ENCODE measurements at regions not wholly inside any gene's neighbourhood (a gene's known extent, or its start where the extent isn't known, plus 50 kb on each side); places are given as distances from the start of the nearest gene placed in this dataset.

GRCh38 chr4:41318839-41319530 lies 62.3 kb downstream of the UCHL1 start:
- no peak for FAIRE-seq
- no peak for TF ChIP-seq POLR2A (IDR thresholded peaks at IDR 0.05; ENCODE audit: low read depth, low read length)
- no peak for DNase-seq (ENCODE audit: insufficient read length, low spot score)

DNA sequence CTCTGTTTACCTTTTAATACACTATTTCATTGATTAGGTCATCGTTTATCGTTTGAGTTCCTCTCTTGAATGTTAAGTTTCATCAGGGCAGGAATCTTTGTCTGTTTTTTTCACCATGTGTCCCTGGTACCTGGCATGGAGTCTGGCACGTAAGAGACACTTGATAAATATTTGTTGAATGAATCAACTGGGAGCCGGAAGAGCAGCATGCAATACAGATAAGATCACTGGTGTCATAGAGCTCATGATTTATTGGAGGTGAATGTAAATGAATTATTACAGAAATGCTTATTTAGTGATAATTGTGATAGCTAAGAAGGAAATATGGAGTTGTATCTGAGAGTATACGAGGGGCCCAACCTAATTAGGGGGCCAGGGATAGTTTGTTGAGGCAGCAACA lies 62.8 kb downstream of the UCHL1 start:
- no peak for FAIRE-seq
- no peak for DNase-seq (ENCODE audit: insufficient read length, low spot score)

DNA sequence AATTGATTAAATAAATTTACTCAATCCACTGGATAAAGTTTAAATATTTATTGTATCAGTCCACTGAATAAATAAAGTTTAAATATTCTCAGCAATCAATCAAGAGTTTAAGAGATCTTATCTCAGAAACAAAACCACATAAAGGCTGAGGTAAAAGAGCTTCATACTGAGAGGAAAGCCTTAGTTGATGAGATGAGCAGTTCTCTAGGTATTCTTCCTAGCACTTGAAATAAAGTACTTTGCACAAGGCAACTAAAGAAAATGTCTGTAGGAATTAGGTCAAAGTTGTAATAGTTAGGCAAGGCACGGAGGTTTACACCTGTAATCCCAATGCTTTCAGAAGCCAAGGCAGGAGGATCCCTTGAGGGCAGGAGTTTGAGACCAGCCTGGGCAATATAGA lies 63.5 kb downstream of the UCHL1 start:
- FAIRE-seq (no peak), DNase-seq (ENCODE audit: insufficient read length, low spot score) (no peak)
- no peak for TF ChIP-seq POLR2A (IDR thresholded peaks at IDR 0.05; ENCODE audit: low read depth, low read length)

More for the DNA sequence above, 62.8 kb downstream of the UCHL1 start:
- no peak for TF ChIP-seq POLR2A (IDR thresholded peaks at IDR 0.05; ENCODE audit: low read depth, low read length)

GRCh38 chr4:41320786-41321185 lies 64.1 kb downstream of the UCHL1 start:
- no peak for DNase-seq (ENCODE audit: insufficient read length, low spot score)
- no peak for FAIRE-seq
- no peak for TF ChIP-seq POLR2A (IDR thresholded peaks at IDR 0.05; ENCODE audit: low read depth, low read length)

- no peak for DNase-seq (ENCODE audit: insufficient read length, low spot score)
- TF ChIP-seq POLR2A (IDR thresholded peaks at IDR 0.05; ENCODE audit: low read depth, low read length): no peak
- no peak for FAIRE-seq
These were observed 64.7 kb downstream of the UCHL1 start for GRCh38 chr4:41321216-41321945.

- FAIRE-seq: no peak
- no peak for DNase-seq (ENCODE audit: insufficient read length, low spot score)
- TF ChIP-seq POLR2A (IDR thresholded peaks at IDR 0.05; ENCODE audit: low read depth, low read length): no peak
These were observed 65.9 kb downstream of the UCHL1 start for GRCh38 chr4:41322617-41323016.

GRCh38 chr4:41323179-41323578 lies 66.5 kb downstream of the UCHL1 start:
- DNase-seq (ENCODE audit: insufficient read length, low spot score): no peak
- no peak for TF ChIP-seq POLR2A (IDR thresholded peaks at IDR 0.05; ENCODE audit: low read depth, low read length)
- no peak for FAIRE-seq

DNA sequence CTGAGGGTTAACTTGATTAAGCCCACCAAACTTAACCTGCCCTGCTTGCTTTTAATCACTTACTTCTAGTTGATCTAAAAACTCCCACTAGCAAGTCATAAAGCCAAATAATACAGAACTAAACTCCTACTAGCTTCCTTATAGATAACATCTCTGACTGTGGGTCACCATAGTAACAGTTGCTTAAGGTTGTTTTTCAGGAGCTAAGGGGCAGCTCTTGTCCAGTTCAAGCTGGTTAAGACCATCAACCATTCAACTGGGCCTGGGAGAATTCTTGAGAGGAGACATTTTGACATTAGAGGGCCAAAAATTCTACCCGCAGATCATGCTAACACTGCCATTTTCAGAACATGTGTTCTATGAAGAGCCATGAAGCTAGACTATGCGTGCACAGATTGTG lies 67.0 kb downstream of the UCHL1 start:
- DNase-seq (ENCODE audit: insufficient read length, low spot score) (no peak), FAIRE-seq (no peak)
- TF ChIP-seq POLR2A (IDR thresholded peaks at IDR 0.05; ENCODE audit: low read depth, low read length): no peak

DNA sequence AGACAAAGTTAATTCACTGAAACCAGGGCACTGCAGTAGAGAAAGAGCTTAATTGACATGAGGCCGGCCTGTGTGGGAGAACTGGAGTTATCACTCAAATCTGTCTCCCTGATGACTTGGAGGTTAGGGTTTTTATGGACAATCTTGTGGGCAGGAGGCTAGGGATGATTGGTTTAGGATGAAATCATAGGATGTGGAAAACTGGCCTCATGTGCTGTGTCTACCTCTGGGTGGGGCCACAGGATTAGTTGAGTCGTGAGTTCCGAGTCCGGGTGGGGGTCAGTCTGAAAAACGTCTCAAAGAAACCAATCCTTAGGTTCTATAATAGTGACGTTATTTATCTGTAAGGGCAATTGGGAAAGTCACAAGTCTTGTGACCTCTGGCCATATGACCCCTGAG lies 68.1 kb downstream of the UCHL1 start:
- DNase-seq (ENCODE audit: insufficient read length, low spot score) (no peak), FAIRE-seq (no peak)
- TF ChIP-seq POLR2A (IDR thresholded peaks at IDR 0.05; ENCODE audit: low read depth, low read length): no peak

- TF ChIP-seq POLR2A (IDR thresholded peaks at IDR 0.05; ENCODE audit: low read depth, low read length): no peak
- no peak for FAIRE-seq
- no peak for DNase-seq (ENCODE audit: insufficient read length, low spot score)
These were observed 69.2 kb downstream of the UCHL1 start for GRCh38 chr4:41325901-41326300.

GRCh38 chr4:41326776-41327175 lies 70.0 kb downstream of the UCHL1 start:
- DNase-seq (ENCODE audit: insufficient read length, low spot score) (no peak), FAIRE-seq (no peak)
- TF ChIP-seq POLR2A (IDR thresholded peaks at IDR 0.05; ENCODE audit: low read depth, low read length): no peak

DNA sequence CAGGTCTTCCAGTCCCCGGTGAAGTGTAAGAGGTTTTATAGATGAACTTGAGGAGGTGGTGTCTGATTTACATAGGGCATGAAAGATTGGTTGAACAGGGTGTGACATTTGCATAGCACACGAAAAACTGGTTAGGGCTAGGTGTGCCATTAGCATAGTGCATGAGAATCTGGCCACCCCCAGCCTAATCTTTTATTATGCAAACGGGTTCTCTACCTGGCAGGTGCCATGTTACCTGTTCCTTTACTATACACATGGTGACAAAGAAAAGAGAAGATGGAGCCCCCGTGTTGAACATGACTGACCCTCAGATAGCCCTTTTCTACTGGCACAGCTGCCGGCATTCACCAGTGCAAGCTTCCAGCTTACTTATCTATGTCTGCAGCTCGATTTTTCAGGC lies 71.0 kb downstream of the UCHL1 start:
- FAIRE-seq (no peak), DNase-seq (ENCODE audit: insufficient read length, low spot score) (no peak)
- no peak for TF ChIP-seq POLR2A (IDR thresholded peaks at IDR 0.05; ENCODE audit: low read depth, low read length)

DNA sequence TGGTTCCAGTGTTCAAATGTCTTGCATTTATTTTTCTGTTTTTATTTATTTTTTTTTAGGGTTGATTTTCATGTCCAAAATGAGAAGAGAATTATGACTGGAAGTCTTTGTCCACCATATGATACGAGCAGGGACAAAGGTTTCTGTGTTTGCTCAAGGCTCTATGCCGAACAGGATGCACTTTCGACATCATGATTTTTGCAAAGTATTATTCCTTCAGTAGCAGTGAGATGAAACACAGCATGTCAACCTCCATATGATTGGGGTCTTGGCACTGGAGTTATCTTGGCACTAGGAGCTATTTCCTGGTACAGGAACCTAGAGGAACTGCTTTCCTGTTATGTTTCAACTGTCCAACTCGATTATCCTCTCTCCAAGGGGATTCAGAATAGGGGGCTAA lies 72.6 kb downstream of the UCHL1 start:
- FAIRE-seq: no peak
- TF ChIP-seq POLR2A (IDR thresholded peaks at IDR 0.05; ENCODE audit: low read depth, low read length): no peak

GRCh38 chr4:41331224-41331623 lies 74.5 kb downstream of the UCHL1 start:
- no peak for TF ChIP-seq POLR2A (IDR thresholded peaks at IDR 0.05; ENCODE audit: low read depth, low read length)
- DNase-seq (ENCODE audit: insufficient read length, low spot score): no peak
- FAIRE-seq: no peak

More for the DNA sequence above, 72.6 kb downstream of the UCHL1 start:
- no peak for DNase-seq (ENCODE audit: insufficient read length, low spot score)

GRCh38 chr4:41332510-41333054 lies 75.9 kb downstream of the UCHL1 start:
- DNase-seq (ENCODE audit: insufficient read length, low spot score) (no peak), FAIRE-seq (no peak)
- no peak for TF ChIP-seq POLR2A (IDR thresholded peaks at IDR 0.05; ENCODE audit: low read depth, low read length)

All from H54 (cell line).